ENCODE measurements at regions not wholly inside any gene's neighbourhood (a gene's known extent, or its start where the extent isn't known, plus 50 kb on each side); places are given as distances from the start of the nearest gene placed in this dataset.
"Not testable (repeated sequence)": the region's sequence is repeated elsewhere in the genome, so short reads cannot be mapped to it uniquely, and the experiment has no call there.

- H3K4me3 ChIP-seq (ENCODE audit: low read depth, low read length) = no peak overlapping the region
- TF ChIP-seq CTCF (IDR thresholded peaks at IDR 0.05; ENCODE audit: low read depth, low read length, missing control alignments) = peak; percentile 57
- in situ Hi-C loops (cut with HindIII; ENCODE audit: low pct_ligation_motif_present, low sequenced_read_pairs) = no loop called here
- no peaks in the 10 kb centered on the region for H3K36me3 ChIP-seq (replicated peaks)
- no peaks in the 10 kb centered on the region for H3K27me3 ChIP-seq (replicated peaks)
- DNase-seq = peak; percentile 46
- H3K27ac ChIP-seq = peak overlapping the region; percentile 99
Measured at GRCh38 chr1:8239039-8239305, 78.9 kb upstream of the SLC45A1 start.

GRCh38 chr1:8238141-8239038, 79.5 kb upstream of the SLC45A1 start:
- no peak for TF ChIP-seq CTCF (IDR thresholded peaks at IDR 0.05; ENCODE audit: low read depth, low read length, missing control alignments)
- DNase-seq = peak; percentile 99
- H3K36me3 ChIP-seq (replicated peaks) = no peaks in the 10 kb centered on the region
- in situ Hi-C loops (cut with HindIII; ENCODE audit: low pct_ligation_motif_present, low sequenced_read_pairs) = no loop called here
- H3K27ac ChIP-seq = peak overlapping the region; percentile 99
- H3K27me3 ChIP-seq (replicated peaks) = no peaks in the 10 kb centered on the region
- H3K4me3 ChIP-seq (ENCODE audit: low read depth, low read length) = no peak overlapping the region

- in situ Hi-C loops (cut with HindIII; ENCODE audit: low pct_ligation_motif_present, low sequenced_read_pairs) = no loop called here
- Histone ChIP-seq H3K27me3 (replicated peaks) (no peaks in the 10 kb centered on the region), H3K27ac (no peak overlapping the region), H3K4me3 (ENCODE audit: low read depth, low read length) (no peak overlapping the region), H3K36me3 (replicated peaks) (no peaks in the 10 kb centered on the region)
- no peak for DNase-seq
- no peak for TF ChIP-seq CTCF (IDR thresholded peaks at IDR 0.05; ENCODE audit: low read depth, low read length, missing control alignments)
Measured at GRCh38 chr1:8232036-8232757, 85.7 kb upstream of the SLC45A1 start.

- in situ Hi-C loops (cut with HindIII; ENCODE audit: low pct_ligation_motif_present, low sequenced_read_pairs) = no loop called here
- H3K27me3 ChIP-seq (replicated peaks) = no peaks in the 10 kb centered on the region
- no peak for DNase-seq
- no peak overlapping the region for H3K27ac ChIP-seq
- no peak overlapping the region for H3K4me3 ChIP-seq (ENCODE audit: low read depth, low read length)
- no peak for TF ChIP-seq CTCF (IDR thresholded peaks at IDR 0.05; ENCODE audit: low read depth, low read length, missing control alignments)
- H3K36me3 ChIP-seq (replicated peaks) = no peaks in the 10 kb centered on the region
Measured at GRCh38 chr1:8230292-8230621, 87.7 kb upstream of the SLC45A1 start.

- no peak overlapping the region for H3K27ac ChIP-seq
- in situ Hi-C loops (cut with HindIII; ENCODE audit: low pct_ligation_motif_present, low sequenced_read_pairs) = no loop called here
- H3K27me3 ChIP-seq (replicated peaks) = no peaks in the 10 kb centered on the region
- H3K4me3 ChIP-seq (ENCODE audit: low read depth, low read length) = no peak overlapping the region
- TF ChIP-seq CTCF (IDR thresholded peaks at IDR 0.05; ENCODE audit: low read depth, low read length, missing control alignments) = no peak
- no peaks in the 10 kb centered on the region for H3K36me3 ChIP-seq (replicated peaks)
- DNase-seq = no peak
Measured at GRCh38 chr1:8228253-8228652, 89.7 kb upstream of the SLC45A1 start.

GRCh38 chr1:8227674-8228073, 90.2 kb upstream of the SLC45A1 start:
- H3K27ac ChIP-seq; H3K36me3 ChIP-seq (replicated peaks); in situ Hi-C loops (cut with HindIII; ENCODE audit: low pct_ligation_motif_present, low sequenced_read_pairs); H3K4me3 ChIP-seq (ENCODE audit: low read depth, low read length); DNase-seq; H3K27me3 ChIP-seq (replicated peaks): not testable (repeated sequence)
